Kidney (tissue), 13 donors: ENCODE measurements at regions not wholly inside any gene's neighbourhood (a gene's known extent, or its start where the extent isn't known, plus 50 kb on each side); places are given as distances from the start of the nearest gene placed in this dataset.

Experiments used
- DNase-seq, 5 donors: peaks; one replicate each; pipeline ENCODE4 v3.0.0-alpha.2; 2013 to 2020
- FAIRE-seq: peaks from 2 replicates; lab custom pipeline; 2012; peaks lifted over from hg19 to GRCh38; lab: Jason Lieb, UNC
- H3K27ac ChIP-seq, 2 donors: one replicate each; pipeline ENCODE4 v1.7.0; 2013; ENCODE audit warnings: low read depth in 2 of 2, low read length in 2 of 2, inconsistent platforms in 1 of 2
- H3K27me3 ChIP-seq: one replicate; pipeline ENCODE4 v1.7.1; 2013; ENCODE audit warnings: low read length, inconsistent platforms; ENCODE audit not compliant: control insufficient read depth, insufficient read depth
- H3K36me3 ChIP-seq, 3 donors: one replicate each; pipeline versions ENCODE4 v1.7.0 to v1.7.1; 2013; ENCODE audit warnings: low read length in 3 of 3, control low read depth in 1 of 3, inconsistent platforms in 1 of 3; ENCODE audit not compliant: insufficient read depth in 3 of 3, control insufficient read depth in 2 of 3
- H3K4me1 ChIP-seq, 3 donors: one replicate each; pipeline versions ENCODE4 v1.7.0 to v1.7.1; 2013; ENCODE audit warnings: low read length in 3 of 3, inconsistent platforms in 1 of 3, low read depth in 1 of 3; ENCODE audit not compliant: control insufficient read depth in 2 of 3, insufficient read depth in 2 of 3
- H3K4me3 ChIP-seq, 3 donors: one replicate each; pipeline versions ENCODE4 v1.7.0 to v1.8.1; 2013; ENCODE audit warnings: low read length in 3 of 3, control low read depth in 1 of 3, inconsistent platforms in 1 of 3
- H3K9ac ChIP-seq, 3 donors: one replicate each; pipeline versions ENCODE4 v1.7.0 to v1.7.1; 2013; ENCODE audit warnings: low read length in 3 of 3, control low read depth in 1 of 3, inconsistent platforms in 1 of 3
- H3K9me3 ChIP-seq, 3 donors: one replicate each; pipeline versions ENCODE4 v1.7.0 to v1.7.1; 2013; ENCODE audit warnings: low read length in 3 of 3, control low read depth in 1 of 3, inconsistent platforms in 1 of 3; ENCODE audit not compliant: control insufficient read depth in 2 of 3, insufficient read depth in 1 of 3
- CTCF ChIP-seq: IDR thresholded peaks from 3 replicates; pipeline ENCODE4 v1.5.1; 2012; ENCODE audit warnings: mild to moderate bottlenecking, moderate library complexity, borderline replicate concordance; ENCODE audit not compliant: insufficient read depth; ENCODE audit errors: extremely low read depth
- intact Hi-C: fragments of 100-400 bp; cut with DNase I; formaldehyde crosslinking; loops from one replicate; pipeline ENCODE4 v1.11.1; 2022
- donor health status: control.
- donor health status: control.
- donor health status: control.
- donor health status: control.
- donor health status: control.
- donor health status: DM: yes; HTN: yes; CAD: no.
- donor health status: Normal renal cell carcinoma (clear cell type).

GRCh38 chr16:64715624-64716023 is 406.2 kb downstream of the CDH11 start:
- no peak for TF ChIP-seq CTCF
- intact Hi-C loops: no loop called here
- no peak for FAIRE-seq

GRCh38 chr16:64712026-64712425 is 409.8 kb downstream of the CDH11 start:
- Histone ChIP-seq H3K9ac (no peak overlapping the region), H3K4me1 (no peaks in the 10 kb centered on the region)
- no peak for FAIRE-seq

More at GRCh38 chr16:64715624-64716023, 406.2 kb downstream of the CDH11 start:
- Histone ChIP-seq H3K27ac (no peak overlapping the region), H3K27me3 (no peaks in the 10 kb centered on the region), H3K4me3 (no peak overlapping the region), H3K36me3 (no peaks in the 10 kb centered on the region), H3K4me1 (no peaks in the 10 kb centered on the region), H3K9me3 (peaks cover 0 to 2% (median 0%) of the 10 kb centered on the region in 3 donors), H3K9ac (no peak overlapping the region)
- no peak for DNase-seq

GRCh38 chr16:64711596-64711995 is 410.3 kb downstream of the CDH11 start:
- no peak for TF ChIP-seq CTCF
- no peak overlapping the region for H3K9ac ChIP-seq
- no peak for FAIRE-seq
- no peak overlapping the region for H3K4me3 ChIP-seq
- H3K4me1 ChIP-seq: no peaks in the 10 kb centered on the region
- H3K9me3 ChIP-seq: no peaks in the 10 kb centered on the region
- DNase-seq: no peak
- intact Hi-C loops: no loop called here
- H3K36me3 ChIP-seq: no peaks in the 10 kb centered on the region
- H3K27me3 ChIP-seq: no peaks in the 10 kb centered on the region
- no peak overlapping the region for H3K27ac ChIP-seq

More at GRCh38 chr16:64712026-64712425, 409.8 kb downstream of the CDH11 start:
- Histone ChIP-seq H3K27me3 (no peaks in the 10 kb centered on the region), H3K4me3 (no peak overlapping the region), H3K36me3 (no peaks in the 10 kb centered on the region), H3K27ac (no peak overlapping the region), H3K9me3 (no peaks in the 10 kb centered on the region)
- no peak for TF ChIP-seq CTCF
- intact Hi-C loops: no loop called here
- no peak for DNase-seq

GRCh38 chr16:64711026-64711425 is 410.8 kb downstream of the CDH11 start:
- H3K9ac ChIP-seq: no peak overlapping the region
- H3K27ac ChIP-seq: no peak overlapping the region
- no peak for TF ChIP-seq CTCF
- H3K4me3 ChIP-seq: no peak overlapping the region
- no peaks in the 10 kb centered on the region for H3K27me3 ChIP-seq
- intact Hi-C loops: no loop called here
- no peaks in the 10 kb centered on the region for H3K4me1 ChIP-seq
- no peaks in the 10 kb centered on the region for H3K36me3 ChIP-seq
- DNase-seq (no peak), FAIRE-seq (no peak)
- H3K9me3 ChIP-seq: no peaks in the 10 kb centered on the region
